ENCODE measurements at regions not wholly inside any gene's neighbourhood (a gene's known extent, or its start where the extent isn't known, plus 50 kb on each side); places are given as distances from the start of the nearest gene placed in this dataset.
A peak's percentile ranks its signal among the peaks of the same experiment; 100 is the strongest.

DNA sequence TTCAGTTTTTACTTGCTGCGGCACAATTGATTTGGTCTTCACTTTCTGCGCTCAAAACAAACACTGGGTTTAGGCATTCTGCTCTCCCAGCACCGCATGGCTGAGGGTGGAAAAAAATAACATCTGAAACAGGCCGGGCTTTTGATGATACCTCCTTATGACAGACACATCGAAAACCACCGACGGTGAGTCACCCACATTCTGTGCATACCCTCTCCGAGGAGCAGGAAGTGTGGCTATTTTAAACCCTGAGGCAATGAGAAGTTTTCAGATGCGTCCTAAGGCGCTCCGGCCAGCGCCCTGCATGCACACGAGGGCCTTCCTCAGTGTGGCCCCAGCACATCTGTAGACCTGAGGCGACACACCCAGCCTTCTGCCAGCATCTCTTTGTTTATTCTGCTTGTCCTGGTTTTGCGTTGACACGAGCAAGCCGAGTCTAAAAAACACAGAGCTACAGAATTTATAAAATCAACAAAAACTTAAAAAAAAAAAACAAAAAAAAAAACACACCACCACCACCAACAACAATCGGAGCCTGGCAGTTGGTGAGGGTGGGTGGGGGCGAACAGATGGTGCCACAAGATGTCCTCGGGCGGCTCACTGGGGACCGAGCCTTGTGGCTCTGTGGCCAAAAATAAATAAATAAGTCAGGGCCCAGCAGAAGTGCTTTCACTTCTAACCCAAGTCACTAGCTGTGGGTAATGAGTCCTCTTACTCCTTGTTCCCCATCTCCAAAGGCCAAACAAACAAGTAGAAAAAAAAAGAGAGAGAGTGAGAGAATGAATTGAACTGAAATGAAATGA, 162.6 kb upstream of the IRF2BP2 start:
- H3K79me2 ChIP-seq (ENCODE audit: low read depth) = no peaks in the 10 kb centered on the region
- H3K4me2 ChIP-seq = no peak overlapping the region
- peaks cover 23% of the 10 kb centered on the region for H3K4me1 ChIP-seq
- H3K9ac ChIP-seq = no peak overlapping the region
- Mint-ChIP-seq H3K27ac (peak overlapping the region; percentile 40), H3K4me3 (no peak overlapping the region), H3K4me1 (peaks cover 48% of the 10 kb centered on the region), H3K27me3 (ENCODE audit: insufficient read depth, low read depth) (peaks cover 9% of the 10 kb centered on the region), H3K9me3 (peaks cover 3% of the 10 kb centered on the region), H3K36me3 (no peaks in the 10 kb centered on the region)
- H3K36me3 ChIP-seq = no peaks in the 10 kb centered on the region
- H2AFZ ChIP-seq (replicated peaks) = peak overlapping the region; percentile 20
- H3K27me3 ChIP-seq = peaks cover 12% of the 10 kb centered on the region
- H3F3A ChIP-seq (ENCODE audit: low read depth) = no peaks in the 10 kb centered on the region
- DNase-seq (ENCODE audit: low spot score) = no peak
- no peaks in the 10 kb centered on the region for H3K9me3 ChIP-seq (ENCODE audit: low read depth)
- H3K4me3 ChIP-seq = no peak overlapping the region
- no peaks in the 10 kb centered on the region for H4K20me1 ChIP-seq (ENCODE audit: low read depth)
- no peak overlapping the region for H3K27ac ChIP-seq
- TF ChIP-seq, protein P1, sequence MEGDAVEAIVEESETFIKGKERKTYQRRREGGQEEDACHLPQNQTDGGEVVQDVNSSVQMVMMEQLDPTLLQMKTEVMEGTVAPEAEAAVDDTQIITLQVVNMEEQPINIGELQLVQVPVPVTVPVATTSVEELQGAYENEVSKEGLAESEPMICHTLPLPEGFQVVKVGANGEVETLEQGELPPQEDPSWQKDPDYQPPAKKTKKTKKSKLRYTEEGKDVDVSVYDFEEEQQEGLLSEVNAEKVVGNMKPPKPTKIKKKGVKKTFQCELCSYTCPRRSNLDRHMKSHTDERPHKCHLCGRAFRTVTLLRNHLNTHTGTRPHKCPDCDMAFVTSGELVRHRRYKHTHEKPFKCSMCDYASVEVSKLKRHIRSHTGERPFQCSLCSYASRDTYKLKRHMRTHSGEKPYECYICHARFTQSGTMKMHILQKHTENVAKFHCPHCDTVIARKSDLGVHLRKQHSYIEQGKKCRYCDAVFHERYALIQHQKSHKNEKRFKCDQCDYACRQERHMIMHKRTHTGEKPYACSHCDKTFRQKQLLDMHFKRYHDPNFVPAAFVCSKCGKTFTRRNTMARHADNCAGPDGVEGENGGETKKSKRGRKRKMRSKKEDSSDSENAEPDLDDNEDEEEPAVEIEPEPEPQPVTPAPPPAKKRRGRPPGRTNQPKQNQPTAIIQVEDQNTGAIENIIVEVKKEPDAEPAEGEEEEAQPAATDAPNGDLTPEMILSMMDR (IDR thresholded peaks at IDR 0.05) = no peak
- TF ChIP-seq EZH2 (IDR thresholded peaks at IDR 0.05) (no peak), EZH2phosphoT487 (IDR thresholded peaks at IDR 0.05) (no peak)

DNA sequence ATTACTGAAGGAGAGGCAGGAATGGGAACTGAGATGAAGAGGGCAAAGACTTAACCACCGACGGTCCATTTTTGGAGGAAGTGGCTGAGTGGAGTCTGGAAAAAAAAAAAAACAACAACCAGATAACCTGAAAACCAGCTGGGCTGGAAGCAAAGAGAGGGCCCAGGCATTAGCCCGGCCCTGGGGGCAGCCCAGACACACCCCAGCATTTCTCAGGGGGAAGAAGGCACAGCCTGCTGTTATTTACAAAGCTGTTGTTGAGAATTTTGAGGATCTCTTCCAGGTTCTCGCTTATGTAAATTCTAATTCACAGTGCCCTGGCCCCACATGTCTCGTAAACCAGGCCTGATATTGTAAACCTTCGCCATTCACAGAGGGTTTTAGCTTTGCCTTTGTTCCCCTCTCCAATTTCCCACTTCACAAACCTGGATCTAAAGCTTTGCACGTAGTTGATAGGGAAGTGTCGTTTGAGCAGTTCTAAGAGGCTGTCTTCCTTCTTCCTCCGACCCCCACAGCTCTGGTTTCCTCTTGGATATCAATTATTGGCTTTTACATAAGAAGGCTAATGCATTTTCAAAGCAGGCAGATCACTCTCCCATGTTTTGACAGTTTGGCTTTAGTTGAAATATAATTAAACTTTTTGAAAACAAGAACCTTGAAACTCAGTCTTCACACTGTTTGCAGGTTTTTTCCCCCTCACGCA, 161.8 kb upstream of the IRF2BP2 start:
- H4K20me1 ChIP-seq (ENCODE audit: low read depth) = no peaks in the 10 kb centered on the region
- no peak overlapping the region for H3K27ac ChIP-seq
- peaks cover 23% of the 10 kb centered on the region for H3K4me1 ChIP-seq
- H3K27me3 Mint-ChIP-seq (ENCODE audit: insufficient read depth, low read depth) = peaks cover 9% of the 10 kb centered on the region
- peaks cover 3% of the 10 kb centered on the region for H3K9me3 Mint-ChIP-seq
- peaks cover 51% of the 10 kb centered on the region for H3K4me1 Mint-ChIP-seq
- no peak overlapping the region for H3K9ac ChIP-seq
- H3F3A ChIP-seq (ENCODE audit: low read depth) = no peaks in the 10 kb centered on the region
- H3K27ac Mint-ChIP-seq = peak overlapping the region; percentile 35
- no peak overlapping the region for H3K4me3 ChIP-seq
- peak overlapping the region; percentile 7 for H3K4me2 ChIP-seq
- peak; percentile 41 for DNase-seq (ENCODE audit: low spot score)
- no peaks in the 10 kb centered on the region for H3K9me3 ChIP-seq (ENCODE audit: low read depth)
- no peaks in the 10 kb centered on the region for H3K36me3 ChIP-seq
- H3K36me3 Mint-ChIP-seq = no peaks in the 10 kb centered on the region
- H3K79me2 ChIP-seq (ENCODE audit: low read depth) = no peaks in the 10 kb centered on the region
- TF ChIP-seq EZH2 (IDR thresholded peaks at IDR 0.05) (no peak), EZH2phosphoT487 (IDR thresholded peaks at IDR 0.05) (no peak)
- TF ChIP-seq, protein P1 (IDR thresholded peaks at IDR 0.05) = no peak
- H3K4me3 Mint-ChIP-seq = no peak overlapping the region
- peak overlapping the region; percentile 20 for H2AFZ ChIP-seq (replicated peaks)
- H3K27me3 ChIP-seq = peaks cover 5% of the 10 kb centered on the region

DNA sequence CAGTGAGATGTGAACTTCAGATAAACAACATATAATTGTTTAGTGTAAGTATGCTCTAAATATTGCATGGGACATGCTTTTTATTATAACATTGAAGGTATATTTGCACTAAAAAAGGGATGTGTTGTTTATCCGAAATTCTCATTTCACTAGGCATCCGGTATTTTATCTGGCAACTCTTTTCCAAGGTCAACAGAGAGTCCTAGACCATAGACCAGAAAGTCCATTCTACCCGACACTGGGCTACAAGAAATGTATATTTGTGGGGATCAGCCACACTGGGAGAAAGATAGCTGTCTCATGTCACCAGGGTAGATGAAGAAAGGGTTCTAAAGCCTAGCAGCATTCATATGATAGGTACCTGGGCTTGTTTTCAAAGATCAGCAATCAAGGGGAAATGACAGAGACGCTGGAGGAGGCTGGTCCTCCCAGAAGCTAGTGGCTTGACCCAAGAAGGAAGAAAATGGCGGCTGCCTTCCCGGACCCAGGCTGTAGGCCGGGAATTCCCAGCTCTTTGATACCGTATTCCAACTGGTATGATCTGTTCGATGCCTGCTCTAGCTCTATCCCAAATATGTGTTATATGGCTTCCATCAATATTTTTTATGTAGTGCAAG, 161.1 kb upstream of the IRF2BP2 start:
- no peaks in the 10 kb centered on the region for H4K20me1 ChIP-seq (ENCODE audit: low read depth)
- peaks cover 23% of the 10 kb centered on the region for H3K4me1 ChIP-seq
- no peaks in the 10 kb centered on the region for H3K9me3 ChIP-seq (ENCODE audit: low read depth)
- H3K9me3 Mint-ChIP-seq = peaks cover 3% of the 10 kb centered on the region
- no peak overlapping the region for H3K4me3 ChIP-seq
- no peak overlapping the region for H3K27ac ChIP-seq
- no peaks in the 10 kb centered on the region for H3K27me3 ChIP-seq
- H3K36me3 Mint-ChIP-seq = no peaks in the 10 kb centered on the region
- DNase-seq (ENCODE audit: low spot score) = no peak
- H3K27me3 Mint-ChIP-seq (ENCODE audit: insufficient read depth, low read depth) = peaks cover 9% of the 10 kb centered on the region
- TF ChIP-seq EZH2phosphoT487 (IDR thresholded peaks at IDR 0.05) (no peak), EZH2 (IDR thresholded peaks at IDR 0.05) (no peak)
- TF ChIP-seq, protein P1 (IDR thresholded peaks at IDR 0.05) = no peak
- no peaks in the 10 kb centered on the region for H3F3A ChIP-seq (ENCODE audit: low read depth)
- no peak overlapping the region for H2AFZ ChIP-seq (replicated peaks)
- no peaks in the 10 kb centered on the region for H3K79me2 ChIP-seq (ENCODE audit: low read depth)
- H3K9ac ChIP-seq = no peak overlapping the region
- H3K4me3 Mint-ChIP-seq = no peak overlapping the region
- H3K36me3 ChIP-seq = no peaks in the 10 kb centered on the region
- H3K27ac Mint-ChIP-seq = peak overlapping the region; percentile 6
- H3K4me1 Mint-ChIP-seq = peaks cover 53% of the 10 kb centered on the region
- H3K4me2 ChIP-seq = no peak overlapping the region

Data from neural progenitor cell (in vitro differentiated cells).